ENCODE measurements at regions not wholly inside any gene's neighbourhood (a gene's known extent, or its start where the extent isn't known, plus 50 kb on each side); places are given as distances from the start of the nearest gene placed in this dataset.

- Histone ChIP-seq H3K27me3 (ENCODE audit: control insufficient read depth, insufficient read depth, low read length) (no peaks in the 10 kb centered on the region), H3K4me3 (ENCODE audit: low read depth, low read length) (no peak overlapping the region), H3K36me3 (ENCODE audit: control insufficient read depth, insufficient read depth, low read length) (no peaks in the 10 kb centered on the region)
- TF ChIP-seq, protein P1, sequence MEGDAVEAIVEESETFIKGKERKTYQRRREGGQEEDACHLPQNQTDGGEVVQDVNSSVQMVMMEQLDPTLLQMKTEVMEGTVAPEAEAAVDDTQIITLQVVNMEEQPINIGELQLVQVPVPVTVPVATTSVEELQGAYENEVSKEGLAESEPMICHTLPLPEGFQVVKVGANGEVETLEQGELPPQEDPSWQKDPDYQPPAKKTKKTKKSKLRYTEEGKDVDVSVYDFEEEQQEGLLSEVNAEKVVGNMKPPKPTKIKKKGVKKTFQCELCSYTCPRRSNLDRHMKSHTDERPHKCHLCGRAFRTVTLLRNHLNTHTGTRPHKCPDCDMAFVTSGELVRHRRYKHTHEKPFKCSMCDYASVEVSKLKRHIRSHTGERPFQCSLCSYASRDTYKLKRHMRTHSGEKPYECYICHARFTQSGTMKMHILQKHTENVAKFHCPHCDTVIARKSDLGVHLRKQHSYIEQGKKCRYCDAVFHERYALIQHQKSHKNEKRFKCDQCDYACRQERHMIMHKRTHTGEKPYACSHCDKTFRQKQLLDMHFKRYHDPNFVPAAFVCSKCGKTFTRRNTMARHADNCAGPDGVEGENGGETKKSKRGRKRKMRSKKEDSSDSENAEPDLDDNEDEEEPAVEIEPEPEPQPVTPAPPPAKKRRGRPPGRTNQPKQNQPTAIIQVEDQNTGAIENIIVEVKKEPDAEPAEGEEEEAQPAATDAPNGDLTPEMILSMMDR (IDR thresholded peaks at IDR 0.05; ENCODE audit: insufficient read depth, low read length, severe bottlenecking) = no peak
- FAIRE-seq (no peak), DNase-seq (ENCODE audit: low read depth) (no peak)
Measured at GRCh38 chr12:24280056-24280842, 330.8 kb upstream of the SOX5 start.

DNA sequence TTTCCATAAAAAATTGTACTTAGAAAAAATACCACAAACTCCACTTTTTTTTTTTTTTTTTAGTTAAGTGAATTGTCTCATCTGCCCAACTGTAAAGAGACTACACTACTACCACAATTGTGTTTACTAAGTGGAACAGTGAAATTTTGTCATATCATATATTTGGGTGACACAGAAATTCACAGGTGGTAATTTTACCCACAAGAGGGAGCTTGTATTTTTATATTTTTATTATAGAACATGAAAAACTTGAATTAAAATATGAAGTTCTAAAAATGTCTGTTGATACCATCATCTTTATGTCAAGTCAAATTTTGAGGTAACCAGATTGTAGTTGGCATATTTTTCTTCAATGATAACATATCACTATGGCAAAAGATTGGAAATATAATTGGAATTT, 329.4 kb upstream of the SOX5 start:
- DNase-seq (ENCODE audit: low read depth) (no peak), FAIRE-seq (no peak)
- TF ChIP-seq, protein P1 (IDR thresholded peaks at IDR 0.05; ENCODE audit: insufficient read depth, low read length, severe bottlenecking) = no peak
- H3K36me3 ChIP-seq (ENCODE audit: control insufficient read depth, insufficient read depth, low read length) = no peaks in the 10 kb centered on the region
- no peak overlapping the region for H3K4me3 ChIP-seq (ENCODE audit: low read depth, low read length)
- no peaks in the 10 kb centered on the region for H3K27me3 ChIP-seq (ENCODE audit: control insufficient read depth, insufficient read depth, low read length)

DNA sequence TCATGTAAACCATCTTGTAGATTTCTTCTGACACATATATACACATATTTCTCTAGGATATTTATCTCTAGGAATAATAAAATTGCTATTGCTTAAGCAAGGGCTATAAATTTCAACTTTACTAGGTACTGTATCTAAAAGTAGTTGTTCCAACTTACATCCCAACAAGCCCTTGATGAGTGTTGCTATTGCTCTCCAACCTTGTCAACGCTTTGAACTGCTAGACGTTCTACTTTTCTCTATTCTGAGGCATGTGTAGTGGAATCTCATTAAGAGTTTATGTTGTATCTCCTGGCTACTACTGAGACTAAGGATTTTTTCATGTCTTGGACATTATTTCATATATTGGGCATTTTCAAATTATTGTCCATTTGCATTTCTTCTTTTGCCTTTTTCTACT, 321.5 kb upstream of the SOX5 start:
- FAIRE-seq (no peak), DNase-seq (ENCODE audit: low read depth) (no peak)
- Histone ChIP-seq H3K27me3 (ENCODE audit: control insufficient read depth, insufficient read depth, low read length) (no peaks in the 10 kb centered on the region), H3K36me3 (ENCODE audit: control insufficient read depth, insufficient read depth, low read length) (no peaks in the 10 kb centered on the region), H3K4me3 (ENCODE audit: low read depth, low read length) (no peak overlapping the region)
- TF ChIP-seq, protein P1 (IDR thresholded peaks at IDR 0.05; ENCODE audit: insufficient read depth, low read length, severe bottlenecking) = no peak

- no peak overlapping the region for H3K4me3 ChIP-seq (ENCODE audit: low read depth, low read length)
- H3K27me3 ChIP-seq (ENCODE audit: control insufficient read depth, insufficient read depth, low read length) = no peaks in the 10 kb centered on the region
- FAIRE-seq (no peak), DNase-seq (ENCODE audit: low read depth) (no peak)
- TF ChIP-seq, protein P1 (IDR thresholded peaks at IDR 0.05; ENCODE audit: insufficient read depth, low read length, severe bottlenecking) = no peak
- H3K36me3 ChIP-seq (ENCODE audit: control insufficient read depth, insufficient read depth, low read length) = no peaks in the 10 kb centered on the region
Measured at GRCh38 chr12:24270464-24270863, 321.0 kb upstream of the SOX5 start.

GRCh38 chr12:24268663-24269186, 319.3 kb upstream of the SOX5 start:
- FAIRE-seq = no peak
- TF ChIP-seq, protein P1 (IDR thresholded peaks at IDR 0.05; ENCODE audit: insufficient read depth, low read length, severe bottlenecking) = no peak
- DNase-seq (ENCODE audit: low read depth) = peak; percentile 10
- no peak overlapping the region for H3K4me3 ChIP-seq (ENCODE audit: low read depth, low read length)
- no peaks in the 10 kb centered on the region for H3K27me3 ChIP-seq (ENCODE audit: control insufficient read depth, insufficient read depth, low read length)
- H3K36me3 ChIP-seq (ENCODE audit: control insufficient read depth, insufficient read depth, low read length) = no peaks in the 10 kb centered on the region

All from bronchial epithelial cell (primary cell).